ENCODE measurements at regions not wholly inside any gene's neighbourhood (a gene's known extent, or its start where the extent isn't known, plus 50 kb on each side); places are given as distances from the start of the nearest gene placed in this dataset.

DNA sequence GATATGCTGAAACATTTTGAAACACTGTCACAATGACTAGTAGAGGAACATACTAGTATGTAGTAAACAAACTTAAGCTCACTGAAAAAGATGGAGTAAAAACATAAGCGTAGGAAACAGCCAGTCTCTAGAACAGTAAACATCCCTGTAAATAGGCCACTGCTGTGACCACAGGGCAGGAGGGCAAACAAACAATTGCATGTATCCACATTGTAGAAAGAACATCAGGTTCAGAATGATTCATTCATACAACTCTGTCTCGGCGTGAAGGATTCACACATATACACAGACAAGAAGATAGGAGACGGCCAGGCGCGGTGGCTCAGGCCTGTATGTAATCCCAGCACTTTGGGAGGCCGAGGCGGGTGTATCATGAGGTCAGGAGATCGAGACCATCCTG is 390.1 kb downstream of the IRS2 start:
- TF ChIP-seq, protein P1, sequence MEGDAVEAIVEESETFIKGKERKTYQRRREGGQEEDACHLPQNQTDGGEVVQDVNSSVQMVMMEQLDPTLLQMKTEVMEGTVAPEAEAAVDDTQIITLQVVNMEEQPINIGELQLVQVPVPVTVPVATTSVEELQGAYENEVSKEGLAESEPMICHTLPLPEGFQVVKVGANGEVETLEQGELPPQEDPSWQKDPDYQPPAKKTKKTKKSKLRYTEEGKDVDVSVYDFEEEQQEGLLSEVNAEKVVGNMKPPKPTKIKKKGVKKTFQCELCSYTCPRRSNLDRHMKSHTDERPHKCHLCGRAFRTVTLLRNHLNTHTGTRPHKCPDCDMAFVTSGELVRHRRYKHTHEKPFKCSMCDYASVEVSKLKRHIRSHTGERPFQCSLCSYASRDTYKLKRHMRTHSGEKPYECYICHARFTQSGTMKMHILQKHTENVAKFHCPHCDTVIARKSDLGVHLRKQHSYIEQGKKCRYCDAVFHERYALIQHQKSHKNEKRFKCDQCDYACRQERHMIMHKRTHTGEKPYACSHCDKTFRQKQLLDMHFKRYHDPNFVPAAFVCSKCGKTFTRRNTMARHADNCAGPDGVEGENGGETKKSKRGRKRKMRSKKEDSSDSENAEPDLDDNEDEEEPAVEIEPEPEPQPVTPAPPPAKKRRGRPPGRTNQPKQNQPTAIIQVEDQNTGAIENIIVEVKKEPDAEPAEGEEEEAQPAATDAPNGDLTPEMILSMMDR (IDR thresholded peaks at IDR 0.05), result no peak
- no peak for TF ChIP-seq POLR2A (IDR thresholded peaks at IDR 0.05)
